ENCODE measurements at regions not wholly inside any gene's neighbourhood (a gene's known extent, or its start where the extent isn't known, plus 50 kb on each side); places are given as distances from the start of the nearest gene placed in this dataset.

DNA sequence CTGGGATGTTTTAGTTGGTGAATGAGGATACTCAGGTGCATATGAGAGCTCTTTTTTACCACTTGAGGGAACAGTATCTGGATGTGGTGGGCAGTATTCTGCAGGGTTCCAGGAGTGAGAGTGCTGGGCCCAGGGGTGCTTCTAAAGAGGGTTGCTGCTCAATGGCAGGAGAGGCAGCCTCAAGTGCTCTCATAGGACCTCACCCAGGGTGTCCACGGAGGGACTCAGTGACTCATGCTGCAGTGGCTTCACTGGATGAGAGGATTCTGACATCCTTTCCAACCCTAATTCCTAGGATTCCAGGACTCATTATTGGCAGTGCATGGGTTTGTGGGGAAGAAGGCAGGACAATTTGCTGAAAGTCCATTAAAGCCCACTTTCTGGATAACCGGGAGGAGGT is 176.6 kb upstream of the FERMT1 start:
- no peak for TF ChIP-seq SIN3A (IDR thresholded peaks at IDR 0.05; ENCODE audit: borderline replicate concordance, insufficient read depth, low read length)
- TF ChIP-seq REST (IDR thresholded peaks at IDR 0.05; ENCODE audit: insufficient read depth in 1 of 2, low read depth in 2 of 2, low read length in 2 of 2), result no peak

Data from PFSK-1 (cell line).